Tibial nerve (tissue), 3 donors: ENCODE measurements at regions not wholly inside any gene's neighbourhood (a gene's known extent, or its start where the extent isn't known, plus 50 kb on each side); places are given as distances from the start of the nearest gene placed in this dataset.

ENCODE experiments used
- CTCF ChIP-seq, 5 experiments: fragments of 200-600 bp in 3 of 5; fragments of 450-650 bp in 2 of 5; sonication (generic) in 3 of 5; IDR thresholded peaks; one replicate each; pipeline ENCODE4 v1.5.1; 2016 to 2019; ENCODE audit warnings: antibody characterized with exemption in 5 of 5, mild to moderate bottlenecking in 3 of 5, moderate library complexity in 2 of 5
- POLR2A ChIP-seq, 2 donors: fragments of 450-650 bp; IDR thresholded peaks; one replicate each; pipeline ENCODE4 v1.6.1; 2017; ENCODE audit warnings: antibody characterized with exemption in 2 of 2, mild to moderate bottlenecking in 2 of 2, moderate library complexity in 2 of 2

GRCh38 chr10:45118929-45119328 lies 118.2 kb downstream of the ZNF22 start:
- TF ChIP-seq CTCF (IDR thresholded peaks at IDR 0.05) (no peak), POLR2A (IDR thresholded peaks at IDR 0.05) (no peak)
